ENCODE measurements at regions not wholly inside any gene's neighbourhood (a gene's known extent, or its start where the extent isn't known, plus 50 kb on each side); places are given as distances from the start of the nearest gene placed in this dataset.

GRCh38 chr18:47558110-47558750 is 306.8 kb upstream of the SKOR2 start:
- TF ChIP-seq CTCF (conservative IDR thresholded peaks at IDR 0.05; ENCODE audit: low read depth, low read length) (no peak), FOS (IDR thresholded peaks at IDR 0.05; ENCODE audit: low read depth, low read length) (no peak)
